ENCODE measurements at regions not wholly inside any gene's neighbourhood (a gene's known extent, or its start where the extent isn't known, plus 50 kb on each side); places are given as distances from the start of the nearest gene placed in this dataset.

DNA sequence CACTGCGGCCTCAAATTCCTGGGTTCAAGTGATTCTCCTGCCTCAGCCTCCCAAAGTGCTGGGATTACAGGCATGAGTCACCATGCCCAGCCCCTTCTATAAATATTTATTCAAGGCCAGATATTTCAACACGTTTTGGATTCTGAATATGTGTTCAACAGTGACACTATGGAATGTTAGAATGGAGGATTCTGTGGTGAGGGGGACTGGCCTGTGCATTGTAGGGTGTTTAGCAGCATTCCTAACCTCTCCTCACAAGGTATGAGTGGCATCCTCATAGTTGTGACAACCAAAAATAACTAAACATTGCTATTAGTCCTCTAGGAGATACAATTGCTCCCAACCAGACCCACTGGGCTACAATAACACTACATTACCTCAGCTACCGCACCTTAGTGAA lies 104.0 kb upstream of the ATP10A start:
- H3K4me1 ChIP-seq = no peaks in the 10 kb centered on the region
- no peak overlapping the region for H3K4me3 ChIP-seq
- no peaks in the 10 kb centered on the region for H3K27me3 ChIP-seq
- no peak for TF ChIP-seq POLR2A (IDR thresholded peaks at IDR 0.05)
- TF ChIP-seq, protein P1, sequence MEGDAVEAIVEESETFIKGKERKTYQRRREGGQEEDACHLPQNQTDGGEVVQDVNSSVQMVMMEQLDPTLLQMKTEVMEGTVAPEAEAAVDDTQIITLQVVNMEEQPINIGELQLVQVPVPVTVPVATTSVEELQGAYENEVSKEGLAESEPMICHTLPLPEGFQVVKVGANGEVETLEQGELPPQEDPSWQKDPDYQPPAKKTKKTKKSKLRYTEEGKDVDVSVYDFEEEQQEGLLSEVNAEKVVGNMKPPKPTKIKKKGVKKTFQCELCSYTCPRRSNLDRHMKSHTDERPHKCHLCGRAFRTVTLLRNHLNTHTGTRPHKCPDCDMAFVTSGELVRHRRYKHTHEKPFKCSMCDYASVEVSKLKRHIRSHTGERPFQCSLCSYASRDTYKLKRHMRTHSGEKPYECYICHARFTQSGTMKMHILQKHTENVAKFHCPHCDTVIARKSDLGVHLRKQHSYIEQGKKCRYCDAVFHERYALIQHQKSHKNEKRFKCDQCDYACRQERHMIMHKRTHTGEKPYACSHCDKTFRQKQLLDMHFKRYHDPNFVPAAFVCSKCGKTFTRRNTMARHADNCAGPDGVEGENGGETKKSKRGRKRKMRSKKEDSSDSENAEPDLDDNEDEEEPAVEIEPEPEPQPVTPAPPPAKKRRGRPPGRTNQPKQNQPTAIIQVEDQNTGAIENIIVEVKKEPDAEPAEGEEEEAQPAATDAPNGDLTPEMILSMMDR (IDR thresholded peaks at IDR 0.05) = no peak
- no peak for ATAC-seq
- H3K36me3 ChIP-seq (replicated peaks in 1 of 2; ENCODE audit: insufficient read depth in 1 of 2, low read depth in 2 of 2) = no peaks in the 10 kb centered on the region
- H3K9me3 ChIP-seq = no peaks in the 10 kb centered on the region
- WGBS, 2 donors = 59 to 64% methylated on average over 3 of the region's 3 CpGs
- intact Hi-C loops (cut with DNase I) = no loop called here
- no peak for DNase-seq
- H3K27ac ChIP-seq = no peak overlapping the region

DNA sequence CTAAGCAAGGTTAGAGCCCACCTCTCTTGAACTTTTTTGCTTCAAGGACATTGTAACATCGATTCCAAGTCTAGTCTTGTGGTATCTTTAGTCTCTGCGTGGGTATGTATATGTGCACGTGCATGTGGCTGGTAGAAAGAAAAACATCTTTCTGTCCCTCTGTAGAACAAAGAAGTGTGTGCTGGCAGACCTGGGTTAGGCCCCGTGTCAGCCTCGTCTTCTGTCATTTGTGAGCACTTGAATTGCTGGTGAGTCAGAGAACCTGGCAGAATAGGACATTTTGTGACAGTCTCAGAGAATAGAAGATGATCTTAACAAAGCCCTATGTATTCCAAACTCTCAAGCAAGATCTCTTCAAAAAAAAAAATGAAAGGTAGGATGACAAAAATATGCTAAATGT lies 102.2 kb upstream of the ATP10A start:
- WGBS, 2 donors = 55 to 57% methylated on average over 5 of the region's 5 CpGs
- H3K4me1 ChIP-seq = no peaks in the 10 kb centered on the region
- no peaks in the 10 kb centered on the region for H3K36me3 ChIP-seq (replicated peaks in 1 of 2; ENCODE audit: insufficient read depth in 1 of 2, low read depth in 2 of 2)
- intact Hi-C loops (cut with DNase I) = no loop called here
- ATAC-seq (no peak), DNase-seq (no peak)
- H3K27ac ChIP-seq = no peak overlapping the region
- H3K9me3 ChIP-seq = no peaks in the 10 kb centered on the region
- no peak overlapping the region for H3K4me3 ChIP-seq
- H3K27me3 ChIP-seq = no peaks in the 10 kb centered on the region
- TF ChIP-seq, protein P1 (IDR thresholded peaks at IDR 0.05) = no peak
- no peak for TF ChIP-seq POLR2A (IDR thresholded peaks at IDR 0.05)

DNA sequence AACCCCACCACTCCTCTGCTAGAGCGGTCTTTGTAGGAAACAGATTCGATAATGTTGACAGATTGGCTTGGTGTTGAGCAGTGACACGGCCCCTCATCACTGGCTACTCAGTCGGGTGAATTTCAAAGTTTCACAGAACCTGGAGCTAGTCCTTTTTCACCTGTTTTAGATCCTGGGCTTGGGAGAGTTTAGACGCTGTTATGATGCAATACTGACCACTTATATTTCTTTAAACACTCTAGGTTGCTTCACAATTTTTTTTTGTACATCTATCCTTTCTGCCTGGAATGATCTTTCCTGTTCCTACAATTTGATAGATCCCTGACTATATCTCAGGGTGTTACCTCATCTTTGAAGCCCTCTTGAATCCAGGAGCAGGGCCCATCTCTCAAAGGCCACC lies 97.1 kb upstream of the ATP10A start:
- ATAC-seq (no peak), DNase-seq (no peak)
- no peaks in the 10 kb centered on the region for H3K36me3 ChIP-seq (replicated peaks in 1 of 2; ENCODE audit: insufficient read depth in 1 of 2, low read depth in 2 of 2)
- no peak for TF ChIP-seq POLR2A (IDR thresholded peaks at IDR 0.05)
- TF ChIP-seq, protein P1 (IDR thresholded peaks at IDR 0.05) = no peak
- H3K27ac ChIP-seq = no peak overlapping the region
- H3K9me3 ChIP-seq = no peaks in the 10 kb centered on the region
- WGBS, 2 donors = 60 to 65% methylated on average over 5 of the region's 5 CpGs
- intact Hi-C loops (cut with DNase I) = no loop called here
- H3K4me1 ChIP-seq = no peaks in the 10 kb centered on the region
- H3K4me3 ChIP-seq = no peak overlapping the region
- no peaks in the 10 kb centered on the region for H3K27me3 ChIP-seq

DNA sequence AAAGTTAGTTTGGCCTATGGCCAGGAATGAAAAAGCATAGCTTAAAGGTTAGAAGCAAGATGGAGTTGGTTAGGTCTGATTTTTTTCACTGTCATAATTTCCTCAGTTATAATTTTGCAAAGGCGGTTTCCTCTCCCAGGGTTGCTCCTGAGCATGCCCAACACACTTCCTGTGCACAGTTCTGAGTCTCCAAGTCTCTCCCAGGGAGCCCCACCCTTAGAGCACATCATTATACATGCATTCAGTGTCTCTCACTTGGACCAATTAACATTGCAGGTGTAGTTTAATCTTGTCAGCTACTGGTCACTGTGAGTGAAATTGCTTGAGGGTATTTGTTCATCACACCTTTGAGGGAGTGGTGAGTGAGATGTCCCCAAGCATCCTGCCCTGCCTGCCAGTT lies 96.0 kb upstream of the ATP10A start:
- H3K27ac ChIP-seq = no peak overlapping the region
- H3K36me3 ChIP-seq (replicated peaks in 1 of 2; ENCODE audit: insufficient read depth in 1 of 2, low read depth in 2 of 2) = no peaks in the 10 kb centered on the region
- ATAC-seq = no peak
- H3K4me3 ChIP-seq = no peak overlapping the region
- no peak for TF ChIP-seq POLR2A (IDR thresholded peaks at IDR 0.05)
- TF ChIP-seq, protein P1 (IDR thresholded peaks at IDR 0.05) = no peak
- no peaks in the 10 kb centered on the region for H3K9me3 ChIP-seq
- 26 to 39% methylated on average over 1 of the region's 1 CpG for WGBS, 2 donors
- H3K27me3 ChIP-seq = no peaks in the 10 kb centered on the region
- intact Hi-C loops (cut with DNase I) = no loop called here
- no peak for DNase-seq
- no peaks in the 10 kb centered on the region for H3K4me1 ChIP-seq

DNA sequence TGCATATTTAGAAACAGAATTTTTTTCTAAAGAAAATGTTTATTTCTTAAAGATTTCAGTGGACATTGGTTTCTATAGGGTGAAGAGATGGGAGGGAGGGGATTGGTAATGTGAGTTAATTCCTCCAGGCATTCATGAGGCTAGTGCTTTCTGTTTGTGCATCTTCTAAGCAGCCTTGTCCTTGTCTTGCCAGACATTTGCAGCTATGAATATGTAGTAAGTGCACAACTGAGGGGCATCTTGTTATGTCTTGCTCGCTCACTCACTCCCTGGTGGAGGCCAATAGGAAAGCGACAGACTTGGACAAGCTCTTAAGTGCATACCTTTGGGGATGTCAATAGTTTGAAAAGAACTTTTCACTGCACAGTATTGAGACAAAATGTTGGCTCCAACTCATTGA lies 92.5 kb upstream of the ATP10A start:
- intact Hi-C loops (cut with DNase I) = no loop called here
- DNase-seq = no peak
- no peak for ATAC-seq

More for the DNA sequence above, 92.5 kb upstream of the ATP10A start:
- Histone ChIP-seq H3K4me3 (no peak overlapping the region), H3K4me1 (no peaks in the 10 kb centered on the region), H3K9me3 (no peaks in the 10 kb centered on the region), H3K27me3 (no peaks in the 10 kb centered on the region), H3K36me3 (replicated peaks in 1 of 2; ENCODE audit: insufficient read depth in 1 of 2, low read depth in 2 of 2) (no peaks in the 10 kb centered on the region), H3K27ac (no peak overlapping the region)
- TF ChIP-seq, protein P1 (IDR thresholded peaks at IDR 0.05) = no peak
- TF ChIP-seq POLR2A (IDR thresholded peaks at IDR 0.05) = no peak
- WGBS, 2 donors = 73 to 75% methylated on average over 2 of the region's 2 CpGs

Measured in body of pancreas (tissue), 4 donors.